H1 (cell line): ENCODE measurements at regions not wholly inside any gene's neighbourhood (a gene's known extent, or its start where the extent isn't known, plus 50 kb on each side); places are given as distances from the start of the nearest gene placed in this dataset.

ENCODE experiments used
- HDAC6 ChIP-seq: IDR thresholded peaks from one replicate; pipeline ENCODE4 v1.7.1; 2012; ENCODE audit warnings: low read depth, mild to moderate bottlenecking, inconsistent platforms, low read length, moderate library complexity
- TAF7 ChIP-seq: optimal IDR thresholded peaks from 2 replicates; pipeline ENCODE3; 2011; ENCODE audit warnings: low read depth, mild to moderate bottlenecking, inconsistent platforms, low read length, moderate library complexity, borderline replicate concordance
- TF ChIP-seq, protein P1 (sequence below), 3 experiments: IDR thresholded peaks; 1 replicate in 2 of 3; 2 replicates in 1 of 3; pipeline versions ENCODE4 v1.5.1 to v1.6.1; 2011; ENCODE audit warnings: low read length in 3 of 3, mild to moderate bottlenecking in 3 of 3, inconsistent platforms in 2 of 3, low read depth in 1 of 3, moderate library complexity in 1 of 3; ENCODE audit not compliant: insufficient read depth in 1 of 3; ENCODE audit errors: control extremely low read depth in 1 of 3

DNA sequence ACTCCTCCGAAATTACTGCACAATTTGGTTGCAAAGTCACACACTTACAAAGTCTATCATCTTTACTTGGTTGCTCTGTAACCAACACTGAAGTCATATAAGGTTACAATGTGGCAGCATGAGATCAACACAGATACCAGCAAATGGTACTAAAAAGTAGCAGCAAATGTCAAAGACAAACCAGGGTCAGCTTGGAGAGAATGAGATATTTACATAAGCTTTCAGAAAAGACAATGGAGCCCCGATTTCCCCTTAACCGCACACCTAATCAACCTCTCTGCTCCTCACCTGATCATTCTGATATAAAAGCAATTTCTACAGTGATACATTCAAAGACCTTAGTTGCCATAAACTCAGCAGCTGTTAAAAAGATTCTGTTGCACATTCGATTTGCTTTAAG lies 76.4 kb upstream of the FOXN3 start (continued):
- TF ChIP-seq, protein P1, sequence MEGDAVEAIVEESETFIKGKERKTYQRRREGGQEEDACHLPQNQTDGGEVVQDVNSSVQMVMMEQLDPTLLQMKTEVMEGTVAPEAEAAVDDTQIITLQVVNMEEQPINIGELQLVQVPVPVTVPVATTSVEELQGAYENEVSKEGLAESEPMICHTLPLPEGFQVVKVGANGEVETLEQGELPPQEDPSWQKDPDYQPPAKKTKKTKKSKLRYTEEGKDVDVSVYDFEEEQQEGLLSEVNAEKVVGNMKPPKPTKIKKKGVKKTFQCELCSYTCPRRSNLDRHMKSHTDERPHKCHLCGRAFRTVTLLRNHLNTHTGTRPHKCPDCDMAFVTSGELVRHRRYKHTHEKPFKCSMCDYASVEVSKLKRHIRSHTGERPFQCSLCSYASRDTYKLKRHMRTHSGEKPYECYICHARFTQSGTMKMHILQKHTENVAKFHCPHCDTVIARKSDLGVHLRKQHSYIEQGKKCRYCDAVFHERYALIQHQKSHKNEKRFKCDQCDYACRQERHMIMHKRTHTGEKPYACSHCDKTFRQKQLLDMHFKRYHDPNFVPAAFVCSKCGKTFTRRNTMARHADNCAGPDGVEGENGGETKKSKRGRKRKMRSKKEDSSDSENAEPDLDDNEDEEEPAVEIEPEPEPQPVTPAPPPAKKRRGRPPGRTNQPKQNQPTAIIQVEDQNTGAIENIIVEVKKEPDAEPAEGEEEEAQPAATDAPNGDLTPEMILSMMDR (IDR thresholded peaks at IDR 0.05; ENCODE audit: control extremely low read depth in 1 of 3, insufficient read depth in 1 of 3, low read depth in 1 of 3, low read length in 3 of 3) = no peak
- TF ChIP-seq HDAC6 (no peak), TAF7 (peak; percentile 83)
